GM12875 (cell line): ENCODE measurements at regions not wholly inside any gene's neighbourhood (a gene's known extent, or its start where the extent isn't known, plus 50 kb on each side); places are given as distances from the start of the nearest gene placed in this dataset.

Experiments
- H3K4me3 ChIP-seq: one replicate; pipeline ENCODE4 v1.5.1; 2011; ENCODE audit warnings: low read depth, low read length, control low read depth
- CTCF ChIP-seq: IDR thresholded peaks from 2 replicates; pipeline ENCODE4 v1.5.1; 2011; ENCODE audit warnings: low read depth, mild to moderate bottlenecking, control low read depth, inconsistent platforms, low read length, moderate library complexity, borderline replicate concordance; ENCODE audit not compliant: insufficient read depth

- TF ChIP-seq CTCF = no peak
- H3K4me3 ChIP-seq = no peak overlapping the region
These were observed 77.5 kb upstream of the KCNK2 start for GRCh38 chr1:215005078-215005477.

- no peak overlapping the region for H3K4me3 ChIP-seq
- TF ChIP-seq CTCF = no peak
These were observed 76.7 kb upstream of the KCNK2 start for GRCh38 chr1:215005656-215006345.

GRCh38 chr1:215007880-215008279 lies 74.7 kb upstream of the KCNK2 start:
- TF ChIP-seq CTCF = no peak
- H3K4me3 ChIP-seq = no peak overlapping the region

GRCh38 chr1:215018555-215018954 lies 64.0 kb upstream of the KCNK2 start:
- TF ChIP-seq CTCF = no peak
- no peak overlapping the region for H3K4me3 ChIP-seq

- no peak for TF ChIP-seq CTCF
- no peak overlapping the region for H3K4me3 ChIP-seq
These were observed 60.3 kb upstream of the KCNK2 start for GRCh38 chr1:215022204-215022603.

GRCh38 chr1:215022741-215023141 lies 59.8 kb upstream of the KCNK2 start:
- no peak overlapping the region for H3K4me3 ChIP-seq
- TF ChIP-seq CTCF = no peak

- H3K4me3 ChIP-seq = no peak overlapping the region
- no peak for TF ChIP-seq CTCF
These were observed 59.2 kb upstream of the KCNK2 start for GRCh38 chr1:215023155-215023832.
